Fibroblast of peridontal ligament (primary cell): ENCODE measurements at regions not wholly inside any gene's neighbourhood (a gene's known extent, or its start where the extent isn't known, plus 50 kb on each side); places are given as distances from the start of the nearest gene placed in this dataset.
"Not testable (repeated sequence)": the region's sequence is repeated elsewhere in the genome, so short reads cannot be mapped to it uniquely, and the experiment has no call there.

Experiments used
- DNase-seq: peaks from one replicate; pipeline ENCODE4 v3.0.0-alpha.2; 2010; ENCODE audit errors: extremely low read depth

DNA sequence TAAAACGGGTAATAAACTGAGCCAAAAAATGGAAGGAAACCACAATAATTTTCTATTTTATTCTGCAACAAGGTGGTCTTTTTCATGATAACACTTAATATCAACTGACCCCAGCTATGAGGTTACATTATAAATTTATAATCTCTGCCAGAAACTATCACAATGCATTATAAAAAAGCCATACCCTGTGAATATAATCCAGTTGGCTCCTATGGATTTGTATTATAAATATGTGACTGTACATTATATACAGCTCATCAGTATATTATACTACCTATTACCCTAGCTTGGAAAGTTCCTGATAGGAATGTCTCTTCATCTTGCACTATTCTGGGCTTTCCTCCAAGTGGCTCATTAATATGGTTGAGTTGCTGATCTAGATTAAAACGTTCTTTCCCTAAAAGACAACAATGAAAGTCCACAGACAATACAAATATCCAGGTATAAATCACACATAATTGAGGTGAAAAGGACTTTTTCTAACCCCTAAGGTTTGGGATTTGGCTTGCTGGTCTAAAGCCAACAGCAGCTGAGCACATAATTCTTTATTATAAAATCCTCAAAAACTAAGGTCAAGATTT, 487.7 kb downstream of the TTLL7 start:
- no peak for DNase-seq

- no peak for DNase-seq
These were observed 489.6 kb downstream of the TTLL7 start for GRCh38 chr1:83509301-83509781.

GRCh38 chr1:83508485-83509151, 490.3 kb downstream of the TTLL7 start:
- peak; percentile 97 for DNase-seq

DNA sequence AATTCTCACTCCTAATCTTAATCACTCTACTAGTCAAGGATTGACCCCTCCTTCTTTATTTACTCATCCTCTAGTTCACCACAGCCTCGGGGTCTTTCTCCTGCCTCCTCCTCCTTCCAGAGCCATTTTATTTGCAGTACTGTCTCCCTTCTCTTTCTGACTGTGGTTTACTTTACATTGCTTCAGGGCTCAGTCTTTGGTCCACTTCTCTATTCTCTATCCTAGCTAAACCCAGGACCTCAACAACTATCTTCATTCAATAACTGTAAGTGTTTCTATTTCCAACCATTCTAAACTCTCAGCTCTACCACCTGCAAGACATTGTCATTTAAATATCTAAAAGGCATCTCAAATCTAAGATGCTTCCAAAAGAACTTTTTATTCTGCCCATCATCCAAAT, 493.8 kb downstream of the TTLL7 start:
- no peak for DNase-seq

- no peak for DNase-seq
These were observed 495.8 kb downstream of the TTLL7 start for GRCh38 chr1:83503153-83503552.

GRCh38 chr1:83500987-83501591, 497.8 kb downstream of the TTLL7 start:
- DNase-seq, result no peak

DNA sequence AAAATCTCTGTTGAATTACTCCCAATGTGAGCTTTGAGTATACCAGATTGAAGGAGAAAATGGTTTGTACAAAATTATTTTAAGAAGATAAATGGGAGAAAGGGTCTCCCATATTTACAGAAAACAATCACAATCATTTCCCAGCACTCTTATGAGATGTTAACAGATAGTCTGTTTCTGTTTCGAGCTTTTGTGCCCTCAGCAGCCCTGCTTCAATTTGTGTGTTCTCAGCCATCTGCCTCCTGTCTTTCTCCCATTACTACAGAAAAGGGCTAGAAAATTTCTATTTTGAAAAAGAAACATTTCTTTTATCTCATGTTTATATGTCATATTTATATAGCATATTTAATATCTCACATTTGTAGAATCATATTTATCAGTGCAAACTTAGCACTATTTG, 498.4 kb downstream of the TTLL7 start:
- DNase-seq, result no peak

DNA sequence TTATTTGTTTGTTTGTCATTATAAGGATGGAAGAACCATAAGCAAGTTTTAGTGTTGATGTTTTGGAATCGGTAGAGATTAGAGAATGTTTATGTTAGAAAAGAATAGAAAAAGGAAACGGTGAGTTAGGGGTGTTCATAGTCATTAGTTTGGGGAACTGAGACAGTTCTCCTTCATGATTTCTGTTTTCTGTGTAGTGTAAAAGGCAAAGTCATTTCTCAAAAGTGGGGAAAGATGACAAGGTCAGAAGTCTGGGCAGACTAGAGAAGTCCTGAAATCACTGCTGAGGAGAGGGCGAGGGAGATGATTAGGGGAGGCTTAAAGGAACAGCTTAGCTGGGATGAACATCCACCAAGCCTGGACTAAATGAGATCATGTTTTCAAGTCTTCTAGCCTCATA, 498.9 kb downstream of the TTLL7 start:
- DNase-seq, result no peak

- DNase-seq, result peak; percentile 40
These were observed 501.4 kb downstream of the TTLL7 start for GRCh38 chr1:83497563-83497962.

GRCh38 chr1:83495560-83495959, 503.4 kb downstream of the TTLL7 start:
- no peak for DNase-seq

GRCh38 chr1:83493633-83494032, 505.3 kb downstream of the TTLL7 start:
- DNase-seq, result peak; percentile 22

GRCh38 chr1:83491930-83492329, 507.0 kb downstream of the TTLL7 start:
- DNase-seq, result no peak

GRCh38 chr1:83490988-83491387, 507.9 kb downstream of the TTLL7 start:
- no peak for DNase-seq

GRCh38 chr1:83488105-83488504, 510.8 kb downstream of the TTLL7 start:
- not testable (repeated sequence) for DNase-seq

DNA sequence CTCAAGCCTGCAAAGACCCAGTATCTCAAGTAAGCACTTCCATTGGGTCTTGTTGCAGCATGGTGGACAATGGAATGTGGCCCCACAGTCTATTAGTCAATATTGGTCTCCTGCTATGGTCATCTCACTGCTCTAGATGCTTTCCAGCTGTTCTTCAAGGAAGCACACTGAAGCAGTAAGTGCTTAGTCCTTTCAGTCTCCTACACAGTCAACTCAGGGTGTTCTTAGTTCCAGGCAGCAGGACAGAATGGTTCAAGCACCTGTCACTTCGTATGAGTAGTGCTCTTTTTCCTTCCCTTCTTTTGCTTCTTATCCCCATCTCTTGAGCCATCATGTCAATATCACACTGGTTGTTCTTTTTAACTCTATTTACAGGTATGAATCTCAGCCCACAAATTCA, 511.5 kb downstream of the TTLL7 start:
- DNase-seq, result not testable (repeated sequence)

DNA sequence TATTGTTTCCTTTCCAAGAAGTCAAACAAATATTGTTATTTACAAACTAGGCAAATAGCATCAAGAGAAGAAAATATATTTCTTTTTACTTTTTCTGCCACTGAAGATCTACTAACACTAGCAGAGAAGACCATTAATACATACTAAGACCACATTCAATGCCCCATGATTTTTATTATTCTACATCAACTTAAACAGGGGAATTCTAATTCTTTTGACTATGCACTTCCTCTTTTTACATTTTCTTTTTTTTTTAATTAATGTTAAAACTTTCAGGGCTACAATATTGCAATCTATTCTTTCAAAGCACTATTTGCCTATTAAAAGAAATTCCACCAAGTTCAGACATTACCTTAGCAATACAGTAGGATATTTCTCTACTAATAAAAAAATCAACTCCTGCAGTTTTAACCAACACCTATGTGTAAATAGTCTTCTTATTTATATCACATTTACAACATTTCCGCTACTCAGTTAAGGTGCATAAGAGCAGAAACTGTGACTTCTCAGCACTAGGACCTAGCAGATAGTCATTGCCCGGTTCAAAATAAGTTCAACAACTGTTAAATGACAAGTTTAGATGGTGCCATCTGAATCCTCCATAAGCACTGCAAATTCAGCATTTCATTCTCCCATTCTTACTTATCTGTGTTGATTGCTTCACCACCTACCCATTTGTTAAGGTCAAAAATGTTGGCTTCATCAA, 513.5 kb downstream of the TTLL7 start:
- not testable (repeated sequence) for DNase-seq

DNA sequence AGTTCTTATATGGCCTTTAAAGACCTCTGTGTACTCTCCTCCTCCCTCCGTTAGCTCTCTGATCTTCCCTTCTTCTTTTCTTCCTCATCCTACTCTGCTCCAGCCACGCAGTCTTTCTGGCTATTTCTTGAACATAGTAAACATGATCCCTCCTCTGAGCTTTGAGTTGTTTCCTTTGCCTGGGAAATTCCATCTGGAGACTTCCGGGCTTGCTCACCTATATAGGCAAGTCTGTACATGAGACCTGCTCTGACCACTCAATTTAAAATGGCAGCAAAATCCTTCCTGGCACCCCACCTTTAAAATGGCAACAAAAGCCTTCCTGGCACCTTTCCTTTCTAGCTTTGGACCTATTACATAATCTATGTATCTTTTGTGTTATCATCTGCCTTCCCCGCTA, 517.6 kb downstream of the TTLL7 start:
- DNase-seq, result not testable (repeated sequence)

DNA sequence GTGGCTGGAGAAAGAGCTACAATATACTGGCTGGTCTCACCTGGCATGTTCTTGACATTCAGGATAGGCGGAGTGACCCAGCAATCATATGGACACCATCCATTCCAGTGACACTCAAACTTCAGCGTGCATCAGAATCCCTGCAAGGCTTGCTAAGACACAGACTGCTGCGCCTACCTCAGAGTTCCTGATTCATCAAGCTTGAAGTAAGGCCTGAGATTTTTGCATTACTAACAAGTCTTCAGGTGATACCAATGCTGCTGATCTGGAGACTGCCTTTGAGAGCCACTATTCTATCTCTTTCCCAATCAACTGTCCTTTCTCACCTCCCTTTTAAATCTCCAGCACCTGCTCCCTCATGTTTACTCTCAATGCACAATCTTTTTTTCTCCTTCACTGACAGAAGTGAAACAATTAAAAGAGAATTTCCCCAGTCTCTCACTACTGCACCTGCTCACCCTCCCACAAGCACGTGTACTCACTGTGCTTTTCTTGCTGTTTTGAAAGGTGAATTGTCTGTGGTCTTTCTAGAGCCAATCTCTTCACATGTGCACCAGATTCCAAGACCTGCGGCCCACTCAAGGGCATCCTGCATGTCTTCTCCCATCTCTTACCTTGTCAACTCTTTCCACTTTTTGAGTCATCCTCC, 519.2 kb downstream of the TTLL7 start:
- DNase-seq, result not testable (repeated sequence)

- not testable (repeated sequence) for DNase-seq
These were observed 520.8 kb downstream of the TTLL7 start for GRCh38 chr1:83478127-83478526.

GRCh38 chr1:83476518-83476917, 522.4 kb downstream of the TTLL7 start:
- DNase-seq, result not testable (repeated sequence)

DNA sequence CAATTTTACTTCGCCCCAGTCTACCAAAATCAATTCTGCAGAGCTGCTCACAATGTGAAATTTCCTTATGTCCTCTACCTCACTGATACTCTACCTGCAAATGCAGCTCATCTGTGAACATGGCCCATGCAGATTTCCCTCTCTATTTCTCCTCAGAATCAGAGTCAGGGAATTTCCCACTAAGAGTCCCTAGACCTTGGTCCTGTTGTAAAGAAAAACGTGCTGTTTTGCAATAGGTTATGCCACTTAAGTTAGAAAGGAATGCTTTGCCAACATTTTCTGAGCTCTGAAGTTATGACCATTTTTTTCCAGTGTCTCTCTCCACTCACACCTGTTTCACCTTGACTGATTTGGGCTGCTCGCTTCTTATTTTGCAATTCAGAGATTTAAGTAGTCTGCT, 524.0 kb downstream of the TTLL7 start:
- not testable (repeated sequence) for DNase-seq

DNA sequence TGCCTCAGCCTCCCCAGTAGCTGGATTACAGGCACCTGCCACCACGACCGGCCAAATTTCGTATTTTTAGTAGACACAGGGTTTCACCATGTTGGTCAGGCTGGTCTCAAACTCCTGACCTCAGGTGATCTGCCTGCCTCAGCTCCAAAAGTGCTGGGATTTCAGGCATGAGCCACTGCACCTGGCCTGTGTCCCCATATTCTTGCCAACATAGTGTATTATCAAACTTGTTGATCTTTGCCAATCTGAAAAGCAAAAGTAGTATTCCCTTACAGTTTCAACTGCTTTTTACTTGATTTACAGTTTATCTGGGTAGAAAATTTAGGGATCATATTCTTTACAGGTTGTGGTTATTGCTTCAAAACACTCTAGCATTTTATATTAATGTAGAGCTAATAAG, 524.9 kb downstream of the TTLL7 start:
- not testable (repeated sequence) for DNase-seq
